DOHH2 (cell line): ENCODE measurements at regions not wholly inside any gene's neighbourhood (a gene's known extent, or its start where the extent isn't known, plus 50 kb on each side); places are given as distances from the start of the nearest gene placed in this dataset.

Source experiments
- CTCF ChIP-seq: fragments of 200-600 bp; sonication (generic); IDR thresholded peaks from one replicate; pipeline ENCODE4 v1.5.1; 2014; ENCODE audit warnings: antibody characterized with exemption, mild to moderate bottlenecking, low read depth, low read length; ENCODE audit not compliant: poor library complexity, severe bottlenecking
- EZH2phosphoT487 ChIP-seq: fragments of 200-600 bp; sonication (generic); IDR thresholded peaks from 2 replicates; pipeline ENCODE4 v1.6.1; 2017; ENCODE audit warnings: borderline replicate concordance, mild to moderate bottlenecking, antibody characterized with exemption, low read length, moderate library complexity, mixed read lengths

GRCh38 chrX:65608026-65608425 is 59.4 kb upstream of the MSN start:
- TF ChIP-seq CTCF (no peak), EZH2phosphoT487 (no peak)
